ENCODE measurements at regions not wholly inside any gene's neighbourhood (a gene's known extent, or its start where the extent isn't known, plus 50 kb on each side); places are given as distances from the start of the nearest gene placed in this dataset.
"Not testable (repeated sequence)": the region's sequence is repeated elsewhere in the genome, so short reads cannot be mapped to it uniquely, and the experiment has no call there.

- Mint-ChIP-seq H3K4me3 (peak overlapping the region; percentile 54), H3K9me3 (peaks cover 44% of the 10 kb centered on the region), H3K4me1 (peaks cover 31% of the 10 kb centered on the region), H3K27ac (peak overlapping the region; percentile 98)
- H3K27me3 Mint-ChIP-seq, CTCF ChIA-PET, H3K36me3 Mint-ChIP-seq: not testable (repeated sequence)
- peak; percentile 48 for DNase-seq
Measured at GRCh38 chr20:29752644-29753425, 1504.6 kb upstream of the DEFB115 start.

GRCh38 chr20:29753426-29753746, 1504.1 kb upstream of the DEFB115 start:
- Mint-ChIP-seq H3K4me1 (peaks cover 31% of the 10 kb centered on the region), H3K27ac (peak overlapping the region; percentile 98), H3K4me3 (peak overlapping the region; percentile 54), H3K9me3 (peaks cover 44% of the 10 kb centered on the region)
- H3K36me3 Mint-ChIP-seq, H3K27me3 Mint-ChIP-seq, CTCF ChIA-PET: not testable (repeated sequence)
- DNase-seq, result peak; percentile 70

- CTCF ChIA-PET, H3K36me3 Mint-ChIP-seq, DNase-seq, H3K27me3 Mint-ChIP-seq: not testable (repeated sequence)
- H3K4me1 Mint-ChIP-seq, result peaks cover 31% of the 10 kb centered on the region
- peak overlapping the region; percentile 98 for H3K27ac Mint-ChIP-seq
- peaks cover 45% of the 10 kb centered on the region for H3K9me3 Mint-ChIP-seq
- peak overlapping the region; percentile 54 for H3K4me3 Mint-ChIP-seq
Measured at GRCh38 chr20:29753879-29754278, 1503.6 kb upstream of the DEFB115 start.

GRCh38 chr20:29755854-29756498, 1501.5 kb upstream of the DEFB115 start:
- H3K36me3 Mint-ChIP-seq, CTCF ChIA-PET, H3K27me3 Mint-ChIP-seq, H3K4me3 Mint-ChIP-seq, H3K27ac Mint-ChIP-seq, DNase-seq: not testable (repeated sequence)
- Mint-ChIP-seq H3K9me3 (peaks cover 41% of the 10 kb centered on the region), H3K4me1 (peaks cover 29% of the 10 kb centered on the region)

GRCh38 chr20:29756664-29757063, 1500.8 kb upstream of the DEFB115 start:
- Mint-ChIP-seq H3K27me3 (peaks cover 10% of the 10 kb centered on the region), H3K27ac (no peak overlapping the region), H3K36me3 (peaks cover 8% of the 10 kb centered on the region), H3K9me3 (peaks cover 38% of the 10 kb centered on the region), H3K4me1 (peaks cover 23% of the 10 kb centered on the region), H3K4me3 (no peak overlapping the region)
- no peak for DNase-seq
- CTCF ChIA-PET, result no interaction called here

GRCh38 chr20:29761621-29762385, 1495.7 kb upstream of the DEFB115 start:
- DNase-seq, CTCF ChIA-PET, H3K4me3 Mint-ChIP-seq, H3K36me3 Mint-ChIP-seq, H3K4me1 Mint-ChIP-seq: not testable (repeated sequence)
- Mint-ChIP-seq H3K27me3 (peaks cover 36% of the 10 kb centered on the region), H3K9me3 (peaks cover 28% of the 10 kb centered on the region), H3K27ac (peak overlapping the region; percentile 55)

- Mint-ChIP-seq H3K36me3 (peaks cover 4% of the 10 kb centered on the region), H3K9me3 (peaks cover 22% of the 10 kb centered on the region), H3K27ac (no peak overlapping the region), H3K4me1 (peaks cover 6% of the 10 kb centered on the region), H3K27me3 (peaks cover 36% of the 10 kb centered on the region), H3K4me3 (no peak overlapping the region)
- CTCF ChIA-PET, result no interaction called here
- DNase-seq, result no peak
Measured at GRCh38 chr20:29762620-29763019, 1494.8 kb upstream of the DEFB115 start.

GRCh38 chr20:29763821-29764511, 1493.5 kb upstream of the DEFB115 start:
- CTCF ChIA-PET, result no interaction called here
- Mint-ChIP-seq H3K9me3 (peaks cover 24% of the 10 kb centered on the region), H3K36me3 (peaks cover 4% of the 10 kb centered on the region), H3K4me3 (no peak overlapping the region), H3K4me1 (peaks cover 8% of the 10 kb centered on the region), H3K27me3 (peaks cover 36% of the 10 kb centered on the region), H3K27ac (no peak overlapping the region)
- no peak for DNase-seq

- CTCF ChIA-PET, result interaction anchor here (0.6 to 0.9 kb wide), 2 partner anchors 24 to 232 kb away, joined by 3 to 4 read pairs; no protein-coding TSS in a partner anchor
- H3K4me1 Mint-ChIP-seq, H3K4me3 Mint-ChIP-seq, H3K27ac Mint-ChIP-seq, H3K36me3 Mint-ChIP-seq: not testable (repeated sequence)
- peak; percentile 59 for DNase-seq
- H3K9me3 Mint-ChIP-seq, result peaks cover 29% of the 10 kb centered on the region
- peaks cover 36% of the 10 kb centered on the region for H3K27me3 Mint-ChIP-seq
Measured at GRCh38 chr20:29764922-29765610, 1492.4 kb upstream of the DEFB115 start.

GRCh38 chr20:29778033-29778432, 1479.4 kb upstream of the DEFB115 start:
- H3K27ac Mint-ChIP-seq, H3K27me3 Mint-ChIP-seq, H3K36me3 Mint-ChIP-seq, H3K4me1 Mint-ChIP-seq, DNase-seq, H3K4me3 Mint-ChIP-seq, CTCF ChIA-PET: not testable (repeated sequence)
- peaks cover 17% of the 10 kb centered on the region for H3K9me3 Mint-ChIP-seq

- H3K36me3 Mint-ChIP-seq, H3K4me3 Mint-ChIP-seq, H3K4me1 Mint-ChIP-seq, H3K27ac Mint-ChIP-seq, DNase-seq, CTCF ChIA-PET, H3K27me3 Mint-ChIP-seq: not testable (repeated sequence)
- H3K9me3 Mint-ChIP-seq, result peaks cover 31% of the 10 kb centered on the region
Measured at GRCh38 chr20:29781217-29781616, 1476.2 kb upstream of the DEFB115 start.

GRCh38 chr20:29781891-29782290, 1475.6 kb upstream of the DEFB115 start:
- H3K27ac Mint-ChIP-seq, H3K4me3 Mint-ChIP-seq, H3K27me3 Mint-ChIP-seq, CTCF ChIA-PET, DNase-seq, H3K4me1 Mint-ChIP-seq, H3K36me3 Mint-ChIP-seq: not testable (repeated sequence)
- H3K9me3 Mint-ChIP-seq, result peaks cover 32% of the 10 kb centered on the region

GRCh38 chr20:29787456-29787855, 1470.0 kb upstream of the DEFB115 start:
- H3K4me3 Mint-ChIP-seq, H3K4me1 Mint-ChIP-seq, DNase-seq, CTCF ChIA-PET, H3K27me3 Mint-ChIP-seq, H3K36me3 Mint-ChIP-seq: not testable (repeated sequence)
- Mint-ChIP-seq H3K9me3 (peaks cover 34% of the 10 kb centered on the region), H3K27ac (peak overlapping the region; percentile 65)

GRCh38 chr20:29790510-29790909, 1467.0 kb upstream of the DEFB115 start:
- H3K36me3 Mint-ChIP-seq, result no peaks in the 10 kb centered on the region
- no peak for DNase-seq
- peaks cover 4% of the 10 kb centered on the region for H3K27me3 Mint-ChIP-seq
- peaks cover 36% of the 10 kb centered on the region for H3K9me3 Mint-ChIP-seq
- H3K4me1 Mint-ChIP-seq, result no peaks in the 10 kb centered on the region
- CTCF ChIA-PET, result no interaction called here
- H3K27ac Mint-ChIP-seq, result no peak overlapping the region
- no peak overlapping the region for H3K4me3 Mint-ChIP-seq

Data from activated naive CD4-positive, alpha-beta T cell treated with anti-CD3 and anti-CD28 coated beads, Interleukin-2, amount 10 ng/mL, durations not matched to agents 7 days and 5 days (primary cell).